BLaER1 treated with 17β-estradiol and CSF1 and Interleukin-3, amounts not matched to agents 10 nM and 100 nM (cell line): ENCODE measurements at regions not wholly inside any gene's neighbourhood (a gene's known extent, or its start where the extent isn't known, plus 50 kb on each side); places are given as distances from the start of the nearest gene placed in this dataset.

Experiments used
- H3K27ac ChIP-seq, 11 experiments: shearing (Covaris generic); formaldehyde crosslinking; 2 replicates each; pipeline ENCODE4 v1.8.1; 2022
- H3K27me3 ChIP-seq, 11 experiments: shearing (Covaris generic); formaldehyde crosslinking; 2 replicates each; pipeline ENCODE4 v1.8.1; 2022
- H3K36me3 ChIP-seq, 11 experiments: shearing (Covaris generic); formaldehyde crosslinking; 2 replicates each; pipeline ENCODE4 v1.8.1; 2022
- H3K4me1 ChIP-seq, 10 experiments: shearing (Covaris generic); formaldehyde crosslinking; 2 replicates each; pipeline ENCODE4 v1.8.1; 2022
- H3K4me2 ChIP-seq, 11 experiments: shearing (Covaris generic); formaldehyde crosslinking; 2 replicates each; pipeline ENCODE4 v1.8.1; 2022
- H3K4me3 ChIP-seq, 10 experiments: shearing (Covaris generic); formaldehyde crosslinking; 2 replicates each; pipeline ENCODE4 v1.8.1; 2022
- H3K9ac ChIP-seq, 11 experiments: shearing (Covaris generic); formaldehyde crosslinking; 2 replicates each; pipeline ENCODE4 v1.8.1; 2022
- H3K9me3 ChIP-seq, 11 experiments: shearing (Covaris generic); formaldehyde crosslinking; replicated peaks in 1 of 11; 2 replicates each; pipeline ENCODE4 v1.8.1; 2022
- H4K20me1 ChIP-seq, 11 experiments: shearing (Covaris generic); formaldehyde crosslinking; 2 replicates each; pipeline ENCODE4 v1.8.1; 2022
- Cebpa-rat ChIP-seq, 11 experiments: shearing (Covaris generic); IDR thresholded peaks; 2 replicates each; pipeline ENCODE4 v1.8.1; 2022

- no peak overlapping the region for H3K4me3 ChIP-seq
- H3K36me3 ChIP-seq: no peaks in the 10 kb centered on the region
- H3K4me2 ChIP-seq: no peak overlapping the region
- no peaks in the 10 kb centered on the region for H3K27me3 ChIP-seq
- no peaks in the 10 kb centered on the region for H3K4me1 ChIP-seq
- no peaks in the 10 kb centered on the region for H4K20me1 ChIP-seq
- no peak overlapping the region for H3K9ac ChIP-seq
- TF ChIP-seq Cebpa-rat (IDR thresholded peaks at IDR 0.05): no peak
- H3K9me3 ChIP-seq: peaks cover 0 to 21% (median 5%) of the 10 kb centered on the region in 11 experiments; a peak in 8 of 22 replicates
- H3K27ac ChIP-seq: no peak overlapping the region
These were observed 157.7 kb downstream of the PAPSS1 start for GRCh38 chr4:107562316-107562715.

GRCh38 chr4:107561481-107561880, 158.6 kb downstream of the PAPSS1 start:
- Histone ChIP-seq H3K27me3 (no peaks in the 10 kb centered on the region), H3K4me3 (no peak overlapping the region), H3K36me3 (no peaks in the 10 kb centered on the region), H4K20me1 (no peaks in the 10 kb centered on the region), H3K9ac (no peak overlapping the region), H3K27ac (no peak overlapping the region), H3K4me1 (no peaks in the 10 kb centered on the region), H3K9me3 (peaks cover 0 to 17% (median 5%) of the 10 kb centered on the region in 11 experiments; a peak in 7 of 22 replicates), H3K4me2 (no peak overlapping the region)
- TF ChIP-seq Cebpa-rat (IDR thresholded peaks at IDR 0.05): no peak

GRCh38 chr4:107559653-107560052, 160.4 kb downstream of the PAPSS1 start:
- TF ChIP-seq Cebpa-rat (IDR thresholded peaks at IDR 0.05): no peak
- Histone ChIP-seq H3K9me3 (peaks cover 0 to 17% (median 5%) of the 10 kb centered on the region in 11 experiments; a peak in 6 of 22 replicates), H3K27me3 (no peaks in the 10 kb centered on the region), H3K4me1 (no peaks in the 10 kb centered on the region), H3K36me3 (no peaks in the 10 kb centered on the region), H3K9ac (no peak overlapping the region), H3K4me3 (no peak overlapping the region), H3K4me2 (no peak overlapping the region), H4K20me1 (no peaks in the 10 kb centered on the region), H3K27ac (no peak overlapping the region)

- TF ChIP-seq Cebpa-rat (IDR thresholded peaks at IDR 0.05): no peak
- Histone ChIP-seq H3K27me3 (no peaks in the 10 kb centered on the region), H3K9ac (no peak overlapping the region), H3K36me3 (no peaks in the 10 kb centered on the region), H3K9me3 (0 out of 22 replicates have a peak, but pooled peaks cover 0 to 3% (median 0%) of the 10 kb centered on the region in 11 experiments), H3K4me2 (no peak overlapping the region), H3K4me1 (no peaks in the 10 kb centered on the region; a peak in 1 of 20 replicates), H3K27ac (no peak overlapping the region), H3K4me3 (no peak overlapping the region), H4K20me1 (no peaks in the 10 kb centered on the region)
These were observed 167.7 kb downstream of the PAPSS1 start for GRCh38 chr4:107552306-107552705.

GRCh38 chr4:107548211-107548905, 171.7 kb downstream of the PAPSS1 start:
- no peak for TF ChIP-seq Cebpa-rat (IDR thresholded peaks at IDR 0.05)
- 0 out of 22 replicates have a peak, but pooled peaks cover 0 to 3% (median 0%) of the 10 kb centered on the region in 11 experiments for H3K9me3 ChIP-seq
- H4K20me1 ChIP-seq: no peaks in the 10 kb centered on the region
- no peaks in the 10 kb centered on the region for H3K27me3 ChIP-seq
- H3K4me3 ChIP-seq: no peak overlapping the region
- no peaks in the 10 kb centered on the region; a peak in 1 of 20 replicates for H3K4me1 ChIP-seq
- no peak overlapping the region for H3K27ac ChIP-seq
- H3K36me3 ChIP-seq: no peaks in the 10 kb centered on the region
- H3K9ac ChIP-seq: no peak overlapping the region
- H3K4me2 ChIP-seq: no peak overlapping the region

GRCh38 chr4:107546638-107547037, 173.4 kb downstream of the PAPSS1 start:
- H3K4me3 ChIP-seq: no peak overlapping the region
- no peak overlapping the region for H3K27ac ChIP-seq
- H4K20me1 ChIP-seq: no peaks in the 10 kb centered on the region
- no peak overlapping the region for H3K9ac ChIP-seq
- no peaks in the 10 kb centered on the region for H3K27me3 ChIP-seq
- H3K9me3 ChIP-seq: 0 out of 22 replicates have a peak, but pooled peaks cover 0 to 3% (median 0%) of the 10 kb centered on the region in 11 experiments
- no peak for TF ChIP-seq Cebpa-rat (IDR thresholded peaks at IDR 0.05)
- H3K4me1 ChIP-seq: no peaks in the 10 kb centered on the region
- no peaks in the 10 kb centered on the region for H3K36me3 ChIP-seq
- no peak overlapping the region for H3K4me2 ChIP-seq

GRCh38 chr4:107541511-107541910, 178.5 kb downstream of the PAPSS1 start:
- no peaks in the 10 kb centered on the region for H3K36me3 ChIP-seq
- H3K4me2 ChIP-seq: no peak overlapping the region
- no peaks in the 10 kb centered on the region for H3K4me1 ChIP-seq
- H3K27ac ChIP-seq: no peak overlapping the region
- H3K4me3 ChIP-seq: no peak overlapping the region
- no peaks in the 10 kb centered on the region for H3K27me3 ChIP-seq
- H3K9ac ChIP-seq: no peak overlapping the region
- TF ChIP-seq Cebpa-rat (IDR thresholded peaks at IDR 0.05): no peak
- H4K20me1 ChIP-seq: no peaks in the 10 kb centered on the region
- no peaks in the 10 kb centered on the region for H3K9me3 ChIP-seq

- no peaks in the 10 kb centered on the region for H4K20me1 ChIP-seq
- no peak overlapping the region for H3K4me2 ChIP-seq
- no peaks in the 10 kb centered on the region for H3K9me3 ChIP-seq
- H3K36me3 ChIP-seq: no peaks in the 10 kb centered on the region
- no peaks in the 10 kb centered on the region for H3K4me1 ChIP-seq
- H3K27me3 ChIP-seq: no peaks in the 10 kb centered on the region
- H3K9ac ChIP-seq: no peak overlapping the region
- no peak overlapping the region for H3K4me3 ChIP-seq
- H3K27ac ChIP-seq: no peak overlapping the region
- no peak for TF ChIP-seq Cebpa-rat (IDR thresholded peaks at IDR 0.05)
These were observed 188.1 kb downstream of the PAPSS1 start for GRCh38 chr4:107531927-107532326.

- H3K4me1 ChIP-seq: peaks cover 0 to 5% (median 0%) of the 10 kb centered on the region in 10 experiments; a peak in 3 of 20 replicates
- H3K9ac ChIP-seq: no peak overlapping the region
- H3K9me3 ChIP-seq: peaks cover 5 to 11% (median 10%) of the 10 kb centered on the region in 11 experiments; a peak in 18 of 22 replicates
- no peak overlapping the region for H3K4me3 ChIP-seq
- no peak overlapping the region for H3K4me2 ChIP-seq
- H3K36me3 ChIP-seq: no peaks in the 10 kb centered on the region
- H3K27me3 ChIP-seq: no peaks in the 10 kb centered on the region
- no peak overlapping the region for H3K27ac ChIP-seq
- TF ChIP-seq Cebpa-rat (IDR thresholded peaks at IDR 0.05): no peak
- H4K20me1 ChIP-seq: no peaks in the 10 kb centered on the region
These were observed 199.7 kb downstream of the PAPSS1 start for GRCh38 chr4:107520368-107520767.

- no peak overlapping the region for H3K4me2 ChIP-seq
- H3K27ac ChIP-seq: no peak overlapping the region
- H3K36me3 ChIP-seq: no peaks in the 10 kb centered on the region
- no peaks in the 10 kb centered on the region for H3K27me3 ChIP-seq
- H3K4me3 ChIP-seq: no peak overlapping the region
- H3K4me1 ChIP-seq: peaks cover 0 to 12% (median 2%) of the 10 kb centered on the region in 10 experiments; a peak in 5 of 20 replicates
- no peaks in the 10 kb centered on the region for H4K20me1 ChIP-seq
- TF ChIP-seq Cebpa-rat (IDR thresholded peaks at IDR 0.05): no peak
- no peak overlapping the region for H3K9ac ChIP-seq
- H3K9me3 ChIP-seq: peaks cover 7 to 17% (median 13%) of the 10 kb centered on the region in 11 experiments; a peak in 18 of 22 replicates
These were observed 201.0 kb downstream of the PAPSS1 start for GRCh38 chr4:107519053-107519452.
